SU-DHL-6 (cell line): ENCODE measurements at regions not wholly inside any gene's neighbourhood (a gene's known extent, or its start where the extent isn't known, plus 50 kb on each side); places are given as distances from the start of the nearest gene placed in this dataset.

Experiments
- EZH2phosphoT487 ChIP-seq: fragments of 200-600 bp; sonication (generic), shearing (Covaris generic); conservative IDR thresholded peaks from 2 replicates; pipeline ENCODE4 v1.6.1; 2018; ENCODE audit warnings: mild to moderate bottlenecking, antibody characterized with exemption, low read length, moderate library complexity, mixed read lengths
- TF ChIP-seq, protein P1 (sequence below): fragments of 200-600 bp; sonication (generic); IDR thresholded peaks from one replicate; pipeline ENCODE4 v1.5.1; 2017; ENCODE audit warnings: antibody characterized with exemption, mild to moderate bottlenecking, low read length, moderate library complexity; ENCODE audit not compliant: insufficient read depth, poor library complexity, severe bottlenecking

DNA sequence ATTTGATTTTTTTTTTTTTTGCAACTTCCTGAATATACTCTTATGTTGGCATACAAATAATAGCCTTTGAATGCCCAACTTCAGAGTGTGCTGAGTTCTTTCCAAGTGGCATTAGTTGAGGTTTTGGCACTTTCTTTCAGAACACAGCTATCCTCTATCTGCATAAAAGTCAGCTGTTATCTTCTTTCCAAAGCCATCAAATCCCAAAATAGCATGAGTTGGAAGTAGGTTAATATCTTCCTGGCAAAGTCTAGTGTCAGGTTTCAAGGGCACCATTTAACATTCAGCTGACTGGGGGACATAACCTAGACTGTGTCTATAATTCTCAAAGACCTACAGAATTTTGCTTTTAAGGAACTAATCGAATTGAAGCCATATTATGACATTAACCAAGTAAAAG is 223.9 kb downstream of the PLPP3 start:
- TF ChIP-seq, protein P1, sequence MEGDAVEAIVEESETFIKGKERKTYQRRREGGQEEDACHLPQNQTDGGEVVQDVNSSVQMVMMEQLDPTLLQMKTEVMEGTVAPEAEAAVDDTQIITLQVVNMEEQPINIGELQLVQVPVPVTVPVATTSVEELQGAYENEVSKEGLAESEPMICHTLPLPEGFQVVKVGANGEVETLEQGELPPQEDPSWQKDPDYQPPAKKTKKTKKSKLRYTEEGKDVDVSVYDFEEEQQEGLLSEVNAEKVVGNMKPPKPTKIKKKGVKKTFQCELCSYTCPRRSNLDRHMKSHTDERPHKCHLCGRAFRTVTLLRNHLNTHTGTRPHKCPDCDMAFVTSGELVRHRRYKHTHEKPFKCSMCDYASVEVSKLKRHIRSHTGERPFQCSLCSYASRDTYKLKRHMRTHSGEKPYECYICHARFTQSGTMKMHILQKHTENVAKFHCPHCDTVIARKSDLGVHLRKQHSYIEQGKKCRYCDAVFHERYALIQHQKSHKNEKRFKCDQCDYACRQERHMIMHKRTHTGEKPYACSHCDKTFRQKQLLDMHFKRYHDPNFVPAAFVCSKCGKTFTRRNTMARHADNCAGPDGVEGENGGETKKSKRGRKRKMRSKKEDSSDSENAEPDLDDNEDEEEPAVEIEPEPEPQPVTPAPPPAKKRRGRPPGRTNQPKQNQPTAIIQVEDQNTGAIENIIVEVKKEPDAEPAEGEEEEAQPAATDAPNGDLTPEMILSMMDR: no peak
- no peak for TF ChIP-seq EZH2phosphoT487
